ENCODE measurements at regions not wholly inside any gene's neighbourhood (a gene's known extent, or its start where the extent isn't known, plus 50 kb on each side); places are given as distances from the start of the nearest gene placed in this dataset.
"Not testable (repeated sequence)": the region's sequence is repeated elsewhere in the genome, so short reads cannot be mapped to it uniquely, and the experiment has no call there.

DNA sequence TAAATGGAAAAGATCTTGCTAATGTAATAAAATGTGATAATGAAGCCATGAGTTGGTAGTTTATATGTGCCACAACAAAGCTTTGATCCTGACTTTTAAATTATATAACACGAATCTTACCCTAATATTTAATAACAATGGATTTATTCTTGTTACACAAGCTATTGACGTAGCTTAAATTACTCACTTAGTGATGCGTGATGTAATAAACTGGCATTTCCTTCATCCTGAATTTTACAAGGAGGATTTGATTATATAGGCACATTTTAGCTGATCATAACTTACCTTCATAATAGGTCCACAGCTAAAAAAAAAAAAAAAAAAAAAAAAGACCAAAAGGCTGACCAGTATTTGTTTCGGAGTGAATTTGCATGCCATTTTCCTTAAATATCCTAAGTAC, 76.2 kb upstream of the IVNS1ABP start:
- no peak for DNase-seq

DNA sequence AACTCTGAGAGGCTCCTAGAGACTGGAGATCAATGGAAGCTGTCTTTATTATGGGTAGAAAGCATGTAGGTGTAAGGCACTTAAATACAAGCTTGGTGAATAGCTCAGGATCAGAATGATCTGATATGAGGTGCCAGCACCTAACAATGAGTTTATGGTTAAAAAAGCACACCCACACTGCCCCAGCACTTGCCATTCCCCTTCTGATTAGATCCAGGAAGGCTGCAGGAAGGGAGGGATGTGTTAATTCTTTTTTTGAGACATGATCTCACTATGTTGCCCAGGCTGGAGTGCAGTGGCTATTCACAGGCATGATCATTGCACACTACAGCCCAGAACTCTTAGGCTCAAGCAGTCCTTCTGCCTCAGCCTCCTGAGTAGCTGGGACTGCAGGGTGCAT, 71.8 kb upstream of the IVNS1ABP start:
- DNase-seq, result no peak

DNA sequence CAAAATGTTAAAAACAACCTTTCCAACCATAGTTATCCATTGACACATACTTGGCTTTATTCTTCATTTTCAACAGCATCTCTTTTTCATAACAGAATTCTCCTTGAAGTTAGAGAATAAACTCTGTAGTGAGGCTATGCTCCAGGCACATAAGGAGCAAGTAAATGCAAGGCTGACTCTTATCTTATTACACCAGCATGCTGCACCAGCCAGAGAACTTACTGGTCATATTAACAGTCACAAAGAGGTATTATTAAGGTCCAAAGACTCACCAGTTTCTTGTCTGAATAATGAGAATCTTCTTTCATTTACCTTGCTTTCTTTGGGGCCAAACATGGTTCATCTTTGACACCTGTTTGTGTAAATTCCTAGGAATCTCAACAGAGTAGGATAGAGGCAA, 71.3 kb upstream of the IVNS1ABP start:
- DNase-seq, result no peak

DNA sequence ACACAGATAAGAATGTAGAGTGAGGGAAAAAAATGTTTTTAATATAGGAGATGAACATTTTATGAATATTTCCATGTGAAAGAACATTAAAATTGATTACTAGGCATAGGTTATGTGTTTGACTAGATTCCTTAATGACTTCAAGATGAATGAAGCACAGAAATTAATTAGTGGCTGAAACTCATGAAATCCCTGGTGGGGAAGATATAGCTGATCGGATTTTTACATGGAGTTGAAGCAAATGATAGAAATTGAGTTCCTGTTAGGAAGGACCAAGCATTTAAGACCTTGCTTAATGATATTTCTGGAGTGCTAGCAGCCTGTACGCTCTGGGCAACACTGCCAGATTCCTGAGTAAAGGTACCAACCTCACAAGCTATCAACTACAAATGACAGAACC, 68.9 kb upstream of the IVNS1ABP start:
- DNase-seq, result no peak

DNA sequence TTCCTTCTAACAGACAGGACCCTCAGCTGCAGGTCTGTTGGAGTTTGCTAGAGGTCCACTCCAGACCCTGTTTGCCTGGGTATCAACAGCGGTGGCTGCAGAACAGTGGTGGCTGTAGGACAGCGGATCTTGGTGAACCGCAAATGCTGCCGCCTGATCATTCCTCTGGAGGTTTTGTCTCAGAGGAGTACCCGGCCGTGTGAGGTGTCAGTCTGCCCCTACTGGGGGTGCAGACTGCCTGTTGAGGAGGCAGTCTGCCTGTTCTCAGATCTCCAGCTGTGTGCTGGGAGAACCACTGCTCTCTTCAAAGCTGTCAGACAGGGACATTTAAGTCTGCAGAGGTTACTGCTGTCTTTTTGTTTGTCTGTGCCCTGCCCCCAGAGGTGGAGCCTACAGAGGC, 66.8 kb upstream of the IVNS1ABP start:
- DNase-seq, result not testable (repeated sequence)

DNA sequence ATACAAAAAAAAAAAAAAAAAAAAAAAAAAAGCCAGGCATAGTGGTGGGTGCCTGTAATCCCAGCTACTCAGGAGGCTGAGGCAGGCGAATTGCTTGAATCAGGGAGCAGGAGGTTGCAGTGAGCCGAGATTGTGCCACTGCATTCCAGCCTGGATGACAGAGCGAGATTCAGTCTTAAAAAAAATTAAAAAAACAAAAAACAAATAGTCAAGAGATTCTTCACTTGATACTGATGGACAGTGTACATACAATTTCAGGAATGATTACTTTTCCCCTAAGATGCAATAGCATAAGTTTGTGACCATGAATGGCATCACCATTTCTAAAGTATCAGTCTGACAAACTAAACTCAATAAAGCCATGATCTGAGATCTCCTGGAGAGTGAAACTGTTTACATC, 60.8 kb upstream of the IVNS1ABP start:
- no peak for DNase-seq

DNA sequence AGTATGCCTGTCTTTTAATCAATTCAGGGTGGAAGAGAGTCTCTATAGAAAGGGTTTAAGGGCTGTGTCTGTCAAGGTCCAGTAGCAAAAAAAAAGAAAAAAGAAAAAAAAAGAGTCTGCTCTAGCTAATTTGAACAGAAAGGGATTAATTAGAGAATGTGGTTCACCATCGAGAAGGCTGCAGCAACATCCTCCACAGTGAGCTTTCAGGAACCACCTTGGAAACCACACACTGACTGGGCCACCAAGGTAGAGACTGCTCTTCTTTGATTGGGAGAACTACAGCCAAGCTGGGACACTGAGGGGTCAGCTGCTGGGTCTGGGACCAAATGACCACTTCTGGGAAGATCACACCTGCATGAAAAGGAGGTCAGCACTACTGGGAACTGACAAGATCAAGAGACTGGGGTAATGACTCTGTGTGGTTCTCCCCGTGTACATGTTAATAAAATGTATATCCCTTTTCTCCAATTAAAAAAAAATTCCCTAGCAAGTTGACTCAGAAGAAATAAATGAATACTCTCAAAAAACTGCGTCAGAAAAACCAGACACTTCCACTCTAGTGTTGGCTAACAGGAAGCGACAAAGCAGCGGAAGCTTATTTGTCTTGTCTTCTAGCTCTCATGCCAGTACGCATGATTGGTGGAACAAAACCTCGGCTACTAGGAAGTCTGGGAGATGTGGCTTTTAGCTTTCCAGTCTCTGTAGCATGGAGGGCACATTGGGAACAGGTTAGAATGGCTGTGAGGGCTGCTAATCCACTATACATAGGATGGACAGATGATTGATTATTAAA, 60.0 kb upstream of the IVNS1ABP start:
- no peak for DNase-seq

DNA sequence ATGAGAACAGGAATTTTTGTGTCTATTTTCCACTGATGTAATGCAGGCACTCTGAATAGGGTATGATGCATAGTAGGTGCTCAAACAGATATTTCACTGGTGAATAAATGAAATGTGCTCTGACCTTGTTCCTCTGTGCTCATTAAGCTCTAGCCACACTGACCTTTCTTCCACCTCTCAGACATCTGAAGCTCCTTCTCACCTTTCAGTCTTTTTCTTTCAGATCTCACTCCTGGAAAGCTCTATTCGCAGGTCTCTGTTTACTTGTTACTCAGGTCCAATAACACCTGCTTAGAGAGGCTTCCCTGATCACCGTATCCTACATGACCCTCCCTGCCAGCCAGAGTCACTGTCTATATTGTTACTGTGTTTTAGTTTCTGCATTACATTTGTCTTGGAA, 59.2 kb upstream of the IVNS1ABP start:
- no peak for DNase-seq

DNA sequence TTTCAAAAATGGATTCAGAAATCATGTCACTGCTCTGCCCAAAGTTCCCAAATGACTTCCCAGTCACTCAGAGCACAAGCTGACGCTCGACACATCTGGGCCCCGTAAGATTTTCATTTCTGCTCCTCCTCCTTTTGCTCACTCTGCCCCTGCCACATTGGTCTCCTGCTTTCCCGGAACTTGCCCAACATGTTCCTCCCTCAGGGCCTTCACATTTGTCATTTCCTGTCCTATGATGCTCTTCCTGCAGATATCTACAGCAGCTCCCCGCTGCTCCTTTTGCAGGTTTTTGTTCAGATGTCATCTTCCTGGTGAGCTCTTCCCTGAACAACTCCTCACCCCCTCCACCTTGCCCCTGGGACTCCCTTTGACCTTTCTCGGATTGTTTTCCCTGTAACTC, 58.5 kb upstream of the IVNS1ABP start:
- no peak for DNase-seq

DNA sequence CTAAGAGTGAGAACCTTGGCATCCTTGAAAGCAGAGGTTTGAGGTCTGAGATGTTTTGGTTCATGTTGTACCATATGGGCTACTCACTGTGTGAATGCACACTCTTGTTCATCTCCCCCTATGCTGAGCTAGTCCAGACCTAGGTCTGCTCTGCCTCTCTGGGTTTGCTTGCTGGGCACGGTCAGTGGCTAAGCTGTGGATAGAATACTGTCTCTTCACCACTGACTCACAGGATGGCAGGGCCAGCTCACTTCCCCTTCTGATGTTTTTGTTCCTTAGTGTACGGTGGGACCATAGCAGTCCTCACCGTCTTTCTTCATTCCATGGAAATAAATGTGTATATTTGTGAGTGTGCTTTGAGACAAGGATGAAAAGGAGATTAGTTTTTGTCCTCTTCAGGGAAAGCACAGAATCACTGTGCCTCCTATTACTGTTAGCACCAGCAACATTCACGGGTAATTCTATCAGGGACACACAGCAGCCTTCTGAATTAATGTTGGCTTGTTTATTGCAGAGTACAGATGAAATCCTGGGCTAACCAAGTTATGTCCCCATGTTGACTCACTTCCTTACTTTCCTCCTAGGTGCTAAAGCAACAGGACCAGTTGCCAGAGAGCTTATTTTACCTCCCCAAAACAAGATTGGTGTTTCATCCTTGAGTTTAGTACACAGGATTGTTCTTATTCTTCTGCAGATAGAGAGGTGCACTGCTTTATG, 56.9 kb upstream of the IVNS1ABP start:
- no peak for DNase-seq

DNA sequence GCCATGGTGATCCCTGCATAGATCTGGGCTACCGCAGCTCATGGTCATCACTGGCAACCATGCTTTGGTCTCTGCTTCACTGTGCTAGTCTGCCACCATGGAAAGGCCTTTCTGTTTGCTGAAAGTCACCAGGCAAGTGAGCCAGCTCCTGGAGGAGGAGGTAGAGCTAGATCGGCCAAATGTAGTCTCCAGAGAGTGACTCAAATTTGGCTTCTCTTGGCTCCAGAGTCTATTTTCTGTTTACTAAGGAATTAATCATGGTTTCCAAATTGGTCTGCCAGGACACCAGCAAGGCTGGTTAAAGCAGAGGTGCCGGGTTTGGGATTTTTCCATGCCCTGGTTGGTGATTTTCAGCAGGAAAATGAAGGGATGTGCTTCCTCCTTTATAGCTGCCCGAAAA, 52.7 kb upstream of the IVNS1ABP start:
- DNase-seq, result no peak

DNA sequence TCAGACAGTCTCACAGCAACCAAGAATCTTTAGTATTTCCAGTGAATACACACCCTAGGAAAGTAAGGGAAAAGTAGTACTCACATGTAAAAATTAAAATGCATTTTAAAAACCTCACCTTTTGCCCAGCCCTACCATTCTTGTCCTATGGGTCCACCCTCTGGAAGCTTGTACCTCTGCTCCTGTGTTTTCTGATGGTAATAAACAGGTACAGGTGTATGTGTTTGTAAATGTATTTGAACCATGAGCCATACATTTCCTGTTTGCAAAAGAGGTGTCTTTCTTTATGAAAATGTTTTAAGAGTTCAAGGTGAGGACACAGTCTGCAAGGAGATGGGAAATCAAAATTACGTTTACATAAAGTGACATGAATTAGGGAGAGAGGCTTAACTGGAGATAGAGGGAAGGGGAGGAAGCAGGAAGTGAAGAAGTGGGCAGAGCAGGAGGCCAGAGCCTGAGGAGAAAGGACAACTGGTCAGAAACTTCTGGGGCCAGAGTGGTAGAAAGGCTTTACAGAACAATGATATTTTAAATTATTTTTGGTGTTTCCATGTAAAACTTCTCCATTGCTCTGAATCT, 52.0 kb upstream of the IVNS1ABP start:
- no peak for DNase-seq

DNA sequence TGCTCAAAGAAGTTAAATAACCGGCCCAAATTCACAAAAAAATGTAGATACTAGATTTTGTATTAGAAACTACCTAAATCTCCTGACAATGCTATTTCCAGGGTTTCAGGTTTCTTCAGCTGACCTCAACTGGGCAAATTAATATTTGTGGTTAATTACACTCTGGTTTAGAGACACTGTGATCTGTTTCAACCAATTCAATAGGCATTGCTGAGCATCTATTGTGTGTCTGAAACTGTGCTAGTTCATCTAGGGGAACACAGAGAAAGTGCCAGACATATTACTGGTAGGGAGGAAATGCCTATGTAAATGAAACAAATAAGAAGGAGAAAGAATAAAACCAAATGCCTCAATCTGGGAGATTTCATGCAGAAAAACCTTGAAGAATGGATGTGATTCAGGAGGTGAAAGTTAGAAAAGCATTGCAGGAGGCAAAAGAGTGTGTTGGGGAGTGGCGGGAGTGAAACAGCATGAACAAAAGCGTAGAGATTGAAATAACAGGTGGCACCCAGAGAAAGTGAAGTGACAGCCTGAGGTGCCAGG, 51.3 kb upstream of the IVNS1ABP start:
- DNase-seq, result no peak

DNA sequence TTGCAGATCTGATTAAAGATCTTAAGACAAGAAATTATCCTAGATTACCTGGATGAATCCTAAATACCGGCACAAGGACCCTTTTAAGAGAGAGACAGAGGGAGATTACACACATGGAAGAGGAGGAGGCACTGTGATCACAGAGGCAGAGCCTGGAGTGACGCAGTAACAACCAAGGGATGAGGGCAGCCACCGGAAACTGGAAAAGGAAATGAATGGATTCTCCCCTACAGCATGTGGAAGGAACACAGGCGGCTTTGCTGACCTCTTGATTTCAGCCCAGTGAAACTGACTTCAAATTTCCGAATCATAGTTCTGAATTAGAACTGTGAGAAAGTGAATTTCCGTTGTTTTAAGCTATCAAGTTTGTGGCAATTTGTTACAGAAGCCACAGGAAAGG, 50.2 kb upstream of the IVNS1ABP start:
- no peak for DNase-seq

All from activated CD4-positive, alpha-beta T cell treated with anti-CD3 and anti-CD28 coated beads for 48 hours (primary cell).